Kidney (tissue), 13 donors: ENCODE measurements at regions not wholly inside any gene's neighbourhood (a gene's known extent, or its start where the extent isn't known, plus 50 kb on each side); places are given as distances from the start of the nearest gene placed in this dataset.
A peak's percentile ranks its signal among the peaks of the same experiment; 100 is the strongest.

Experiments used
- DNase-seq, 5 donors: peaks; one replicate each; pipeline ENCODE4 v3.0.0-alpha.2; 2013 to 2020
- FAIRE-seq: peaks from 2 replicates; lab custom pipeline; 2012; peaks lifted over from hg19 to GRCh38; lab: Jason Lieb, UNC
- H3K27ac ChIP-seq, 2 donors: one replicate each; pipeline ENCODE4 v1.7.0; 2013; ENCODE audit warnings: low read depth in 2 of 2, low read length in 2 of 2, inconsistent platforms in 1 of 2
- H3K27me3 ChIP-seq: one replicate; pipeline ENCODE4 v1.7.1; 2013; ENCODE audit warnings: low read length, inconsistent platforms; ENCODE audit not compliant: control insufficient read depth, insufficient read depth
- H3K36me3 ChIP-seq, 3 donors: one replicate each; pipeline versions ENCODE4 v1.7.0 to v1.7.1; 2013; ENCODE audit warnings: low read length in 3 of 3, control low read depth in 1 of 3, inconsistent platforms in 1 of 3; ENCODE audit not compliant: insufficient read depth in 3 of 3, control insufficient read depth in 2 of 3
- H3K4me1 ChIP-seq, 3 donors: one replicate each; pipeline versions ENCODE4 v1.7.0 to v1.7.1; 2013; ENCODE audit warnings: low read length in 3 of 3, inconsistent platforms in 1 of 3, low read depth in 1 of 3; ENCODE audit not compliant: control insufficient read depth in 2 of 3, insufficient read depth in 2 of 3
- H3K4me3 ChIP-seq, 3 donors: one replicate each; pipeline versions ENCODE4 v1.7.0 to v1.8.1; 2013; ENCODE audit warnings: low read length in 3 of 3, control low read depth in 1 of 3, inconsistent platforms in 1 of 3
- H3K9ac ChIP-seq, 3 donors: one replicate each; pipeline versions ENCODE4 v1.7.0 to v1.7.1; 2013; ENCODE audit warnings: low read length in 3 of 3, control low read depth in 1 of 3, inconsistent platforms in 1 of 3
- H3K9me3 ChIP-seq, 3 donors: one replicate each; pipeline versions ENCODE4 v1.7.0 to v1.7.1; 2013; ENCODE audit warnings: low read length in 3 of 3, control low read depth in 1 of 3, inconsistent platforms in 1 of 3; ENCODE audit not compliant: control insufficient read depth in 2 of 3, insufficient read depth in 1 of 3
- CTCF ChIP-seq: IDR thresholded peaks from 3 replicates; pipeline ENCODE4 v1.5.1; 2012; ENCODE audit warnings: mild to moderate bottlenecking, moderate library complexity, borderline replicate concordance; ENCODE audit not compliant: insufficient read depth; ENCODE audit errors: extremely low read depth
- intact Hi-C: fragments of 100-400 bp; cut with DNase I; formaldehyde crosslinking; loops from one replicate; pipeline ENCODE4 v1.11.1; 2022
- donor health status: control.
- donor health status: control.
- donor health status: control.
- donor health status: control.
- donor health status: control.
- donor health status: DM: yes; HTN: yes; CAD: no.
- donor health status: Normal renal cell carcinoma (clear cell type).

GRCh38 chr11:119782739-119783072, 53.7 kb upstream of the NECTIN1 start:
- Histone ChIP-seq H3K27ac (no peak overlapping the region), H3K27me3 (no peaks in the 10 kb centered on the region), H3K36me3 (no peaks in the 10 kb centered on the region), H3K9me3 (no peaks in the 10 kb centered on the region), H3K9ac (no peak overlapping the region), H3K4me3 (no peak overlapping the region), H3K4me1 (no peaks in the 10 kb centered on the region)
- FAIRE-seq (no peak), DNase-seq (peak in 1 of 5 donors; percentile 30)
- intact Hi-C loops: no loop called here
- TF ChIP-seq CTCF: no peak

GRCh38 chr11:119782006-119782738, 53.2 kb upstream of the NECTIN1 start:
- FAIRE-seq: no peak
- no peaks in the 10 kb centered on the region for H3K9me3 ChIP-seq
- H3K9ac ChIP-seq: no peak overlapping the region
- H3K27me3 ChIP-seq: no peaks in the 10 kb centered on the region
- H3K4me1 ChIP-seq: no peaks in the 10 kb centered on the region
- intact Hi-C loops: no loop called here
- no peak overlapping the region for H3K4me3 ChIP-seq
- no peak overlapping the region for H3K27ac ChIP-seq
- peak in 1 of 5 donors; percentile 30 for DNase-seq
- TF ChIP-seq CTCF: no peak
- H3K36me3 ChIP-seq: no peaks in the 10 kb centered on the region

GRCh38 chr11:119780222-119780953, 51.4 kb upstream of the NECTIN1 start:
- Histone ChIP-seq H3K27me3 (no peaks in the 10 kb centered on the region), H3K9ac (peak overlapping the region in 1 of 3 donors; percentile 12), H3K4me1 (no peaks in the 10 kb centered on the region), H3K4me3 (no peak overlapping the region), H3K27ac (no peak overlapping the region), H3K36me3 (no peaks in the 10 kb centered on the region), H3K9me3 (no peaks in the 10 kb centered on the region)
- no peak for TF ChIP-seq CTCF
- FAIRE-seq (no peak), DNase-seq (peak in 2 of 5 donors; percentile 31 to 74)
- intact Hi-C loops: no loop called here
